Lower lobe of right lung (tissue), 2 donors: ENCODE measurements at regions not wholly inside any gene's neighbourhood (a gene's known extent, or its start where the extent isn't known, plus 50 kb on each side); places are given as distances from the start of the nearest gene placed in this dataset.
A peak's percentile ranks its signal among the peaks of the same experiment; 100 is the strongest.

ENCODE experiments used
- ATAC-seq, 2 donors: fragments of 200-7000 bp; cut with Tn5 transposase; one replicate each; pipeline ENCODE4 v1.9.1; 2020 to 2022; ENCODE audit warnings: mild to moderate bottlenecking in 2 of 2, moderate library complexity in 2 of 2
- DNase-seq: peaks from one replicate; pipeline ENCODE4 v3.0.0-alpha.2; 2020
- H3K27ac ChIP-seq: fragments of 200-600 bp; one replicate; pipeline ENCODE4 v1.8.0; 2022
- H3K27me3 ChIP-seq: fragments of 200-600 bp; one replicate; pipeline ENCODE4 v1.8.0; 2022; ENCODE audit warnings: low read depth
- H3K36me3 ChIP-seq: fragments of 200-600 bp; one replicate; pipeline ENCODE4 v1.8.0; 2022; ENCODE audit warnings: mild to moderate bottlenecking
- H3K4me1 ChIP-seq: fragments of 200-600 bp; one replicate; pipeline ENCODE4 v1.8.0; 2022
- H3K4me3 ChIP-seq: fragments of 200-600 bp; one replicate; pipeline ENCODE4 v1.8.0; 2022; ENCODE audit warnings: mild to moderate bottlenecking
- H3K9me3 ChIP-seq: fragments of 200-600 bp; one replicate; pipeline ENCODE4 v1.8.0; 2022
- intact Hi-C: fragments of 100-400 bp; cut with DNase I; formaldehyde crosslinking; loops from one replicate; pipeline ENCODE4 v1.11.0; 2022
- TF ChIP-seq, protein P1 (sequence below): fragments of 200-600 bp; IDR thresholded peaks from one replicate; pipeline ENCODE4 v1.8.0; 2022; ENCODE audit warnings: antibody characterized with exemption, mild to moderate bottlenecking
- donor health status: DM: no; HTN: yes; CAD: no; lungs with severe emphysema.

DNA sequence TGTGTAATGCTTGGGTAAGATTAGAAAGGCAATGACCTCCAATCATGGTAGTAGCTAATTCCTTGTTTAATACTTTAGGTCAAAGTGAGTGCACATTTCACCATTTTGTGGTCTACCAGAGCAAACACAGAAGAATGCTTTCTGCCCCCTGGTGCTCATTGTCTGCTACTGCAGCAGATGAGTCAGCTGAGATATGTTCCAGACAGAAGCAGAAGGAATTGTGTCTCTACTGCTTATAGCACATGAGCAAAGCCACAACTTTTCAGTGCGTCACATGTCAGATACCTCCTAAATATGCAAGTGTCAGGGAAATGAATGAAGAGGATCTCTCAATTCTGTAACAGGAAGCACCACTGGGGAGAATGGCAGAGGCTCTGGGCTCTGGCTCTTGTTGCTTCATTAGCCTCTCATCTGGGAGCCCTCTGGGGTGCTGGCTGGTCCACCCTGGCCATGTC is 308.9 kb downstream of the ALDH8A1 start:
- TF ChIP-seq, protein P1, sequence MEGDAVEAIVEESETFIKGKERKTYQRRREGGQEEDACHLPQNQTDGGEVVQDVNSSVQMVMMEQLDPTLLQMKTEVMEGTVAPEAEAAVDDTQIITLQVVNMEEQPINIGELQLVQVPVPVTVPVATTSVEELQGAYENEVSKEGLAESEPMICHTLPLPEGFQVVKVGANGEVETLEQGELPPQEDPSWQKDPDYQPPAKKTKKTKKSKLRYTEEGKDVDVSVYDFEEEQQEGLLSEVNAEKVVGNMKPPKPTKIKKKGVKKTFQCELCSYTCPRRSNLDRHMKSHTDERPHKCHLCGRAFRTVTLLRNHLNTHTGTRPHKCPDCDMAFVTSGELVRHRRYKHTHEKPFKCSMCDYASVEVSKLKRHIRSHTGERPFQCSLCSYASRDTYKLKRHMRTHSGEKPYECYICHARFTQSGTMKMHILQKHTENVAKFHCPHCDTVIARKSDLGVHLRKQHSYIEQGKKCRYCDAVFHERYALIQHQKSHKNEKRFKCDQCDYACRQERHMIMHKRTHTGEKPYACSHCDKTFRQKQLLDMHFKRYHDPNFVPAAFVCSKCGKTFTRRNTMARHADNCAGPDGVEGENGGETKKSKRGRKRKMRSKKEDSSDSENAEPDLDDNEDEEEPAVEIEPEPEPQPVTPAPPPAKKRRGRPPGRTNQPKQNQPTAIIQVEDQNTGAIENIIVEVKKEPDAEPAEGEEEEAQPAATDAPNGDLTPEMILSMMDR, result peak; percentile 95
- peak overlapping the region; percentile 25 for H3K27ac ChIP-seq
- ATAC-seq (peak; percentile 89 to 96), DNase-seq (peak; percentile 73)
- no peak overlapping the region for H3K4me3 ChIP-seq
- no peaks in the 10 kb centered on the region for H3K27me3 ChIP-seq
- no peaks in the 10 kb centered on the region for H3K36me3 ChIP-seq
- intact Hi-C loops, result loop anchor here (5.0 kb wide), 1 partner anchor 469 kb away; no protein-coding TSS in a partner anchor
- H3K4me1 ChIP-seq, result peaks cover 16% of the 10 kb centered on the region
- H3K9me3 ChIP-seq, result no peaks in the 10 kb centered on the region

DNA sequence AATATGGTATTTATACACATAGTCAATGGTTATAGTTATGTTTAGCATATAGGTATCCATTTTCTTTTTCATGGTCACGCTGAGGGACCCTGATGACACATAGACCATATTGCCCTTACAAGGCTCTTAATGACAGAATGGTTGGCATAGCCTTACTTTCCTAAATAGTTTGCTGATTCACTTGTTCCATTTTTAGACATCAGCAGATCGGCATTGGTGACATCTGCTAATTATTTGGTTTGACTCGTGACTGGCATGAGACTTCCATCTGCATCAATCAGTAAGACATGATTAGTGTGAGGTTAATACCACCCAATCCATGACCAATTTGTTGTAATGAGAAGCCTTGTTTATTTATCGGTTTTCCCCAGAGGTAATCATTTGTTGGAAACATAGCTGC is 309.7 kb downstream of the ALDH8A1 start:
- no peak for DNase-seq
- Histone ChIP-seq H3K27ac (no peak overlapping the region), H3K36me3 (no peaks in the 10 kb centered on the region), H3K4me1 (peaks cover 16% of the 10 kb centered on the region), H3K4me3 (no peak overlapping the region), H3K27me3 (no peaks in the 10 kb centered on the region), H3K9me3 (no peaks in the 10 kb centered on the region)
- ATAC-seq, result no peak
- TF ChIP-seq, protein P1, result no peak
- intact Hi-C loops, result loop anchor here (5.0 kb wide), 1 partner anchor 468 kb away; no protein-coding TSS in a partner anchor

DNA sequence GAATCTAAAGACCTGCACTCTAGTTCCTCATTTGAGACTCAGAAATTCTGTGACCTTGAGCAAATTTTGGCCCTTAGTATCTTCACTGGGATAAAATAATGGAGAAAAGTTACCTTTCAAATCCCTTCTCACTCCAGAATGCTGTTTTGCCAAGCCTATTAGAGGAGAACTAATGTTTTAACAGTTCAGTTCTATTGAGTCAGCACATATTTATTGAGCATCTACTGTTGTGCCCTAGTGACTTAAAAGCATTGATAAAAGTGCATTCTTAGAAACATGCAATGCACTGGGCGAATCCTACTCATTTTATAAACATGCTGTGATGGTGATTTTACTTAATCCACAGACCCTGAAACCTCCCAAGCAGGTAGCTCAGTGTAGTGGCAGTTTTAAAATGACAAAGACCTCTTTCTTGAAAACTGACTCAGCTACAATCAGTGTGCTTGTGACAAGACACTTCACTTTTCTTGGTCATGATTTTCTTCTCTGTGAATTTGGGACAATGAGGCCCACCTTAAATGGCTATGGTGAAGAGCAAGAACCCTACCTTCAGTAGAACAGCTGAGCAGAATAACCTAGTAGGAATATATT is 312.0 kb downstream of the ALDH8A1 start:
- Histone ChIP-seq H3K27ac (no peak overlapping the region), H3K9me3 (no peaks in the 10 kb centered on the region), H3K4me1 (peaks cover 12% of the 10 kb centered on the region), H3K36me3 (no peaks in the 10 kb centered on the region), H3K27me3 (no peaks in the 10 kb centered on the region), H3K4me3 (no peak overlapping the region)
- intact Hi-C loops, result no loop called here
- ATAC-seq, result no peak
- no peak for DNase-seq
- TF ChIP-seq, protein P1, result no peak

DNA sequence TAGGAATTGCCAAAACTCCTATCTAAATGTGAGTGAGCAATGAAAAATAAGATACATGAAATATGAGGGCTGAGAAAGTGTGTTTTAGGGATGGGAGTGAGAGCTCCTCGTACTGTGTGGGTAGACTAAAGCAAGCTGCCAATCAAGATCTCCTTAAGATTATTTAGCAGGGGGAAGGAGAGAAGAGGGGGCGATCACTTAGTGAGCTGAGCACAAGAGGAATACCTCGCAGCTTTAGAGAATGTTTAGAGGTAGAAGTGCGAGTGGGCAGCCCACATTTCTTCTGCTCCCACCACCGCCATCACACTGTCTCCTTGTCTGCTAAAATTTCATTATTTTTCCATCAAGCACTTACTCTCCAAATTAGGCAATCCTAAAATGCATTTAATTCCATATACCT is 312.6 kb downstream of the ALDH8A1 start:
- intact Hi-C loops, result no loop called here

DNA sequence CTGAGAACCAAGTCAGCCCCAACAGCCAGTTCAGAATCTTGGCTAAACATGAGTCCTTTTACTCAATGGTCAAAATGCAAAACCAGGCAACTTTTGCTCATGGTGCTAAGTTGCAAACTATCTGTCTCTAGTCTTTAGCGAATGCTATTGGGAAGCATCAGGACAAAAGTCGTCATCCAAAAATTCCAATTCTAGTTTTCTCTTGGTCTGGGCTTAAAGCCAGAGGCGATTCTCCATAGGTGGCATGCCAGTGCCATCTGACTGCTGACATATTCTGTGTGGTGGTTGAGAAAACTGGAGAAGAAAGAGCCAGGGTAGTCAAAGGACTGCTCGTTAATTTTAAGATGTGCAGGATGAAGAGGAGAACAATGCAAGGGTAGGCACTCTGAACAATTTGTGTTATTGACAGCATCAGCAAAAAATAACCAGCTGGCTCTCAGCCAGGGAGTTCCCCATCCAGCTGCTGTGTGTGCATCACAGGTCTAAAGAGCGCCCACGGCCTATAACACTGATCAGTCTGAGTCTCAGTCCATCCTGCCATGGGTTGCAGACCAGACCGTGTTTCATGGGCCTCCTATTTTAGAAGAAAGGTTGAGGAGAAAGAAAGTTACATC is 313.6 kb downstream of the ALDH8A1 start:
- no peak for DNase-seq

More for the DNA sequence above, 312.6 kb downstream of the ALDH8A1 start:
- TF ChIP-seq, protein P1, result no peak
- Histone ChIP-seq H3K4me1 (peaks cover 17% of the 10 kb centered on the region), H3K36me3 (no peaks in the 10 kb centered on the region), H3K4me3 (no peak overlapping the region), H3K9me3 (no peaks in the 10 kb centered on the region), H3K27me3 (no peaks in the 10 kb centered on the region), H3K27ac (no peak overlapping the region)
- ATAC-seq, result no peak
- DNase-seq, result no peak

More for the DNA sequence above, 313.6 kb downstream of the ALDH8A1 start:
- TF ChIP-seq, protein P1, result no peak
- Histone ChIP-seq H3K27me3 (no peaks in the 10 kb centered on the region), H3K36me3 (no peaks in the 10 kb centered on the region), H3K27ac (no peak overlapping the region), H3K9me3 (no peaks in the 10 kb centered on the region), H3K4me1 (peaks cover 9% of the 10 kb centered on the region), H3K4me3 (no peak overlapping the region)
- intact Hi-C loops, result no loop called here
- ATAC-seq, result no peak
